Adrenal gland (tissue), 5 donors: ENCODE measurements at regions not wholly inside any gene's neighbourhood (a gene's known extent, or its start where the extent isn't known, plus 50 kb on each side); places are given as distances from the start of the nearest gene placed in this dataset.

Experiments used
- CTCF ChIP-seq, 6 experiments: fragments of 450-650 bp in 4 of 6; fragments of 200-600 bp in 2 of 6; sonication (generic) in 1 of 6; IDR thresholded peaks; 1 replicate in 5 of 6; 2 replicates in 1 of 6; pipeline versions ENCODE4 v1.5.1 to v1.8.0; 2016 to 2021; ENCODE audit warnings: antibody characterized with exemption in 6 of 6, mild to moderate bottlenecking in 2 of 6, moderate library complexity in 1 of 6
- POLR2A ChIP-seq, 2 donors: fragments of 450-650 bp; IDR thresholded peaks; one replicate each; pipeline ENCODE4 v1.6.1; 2017; ENCODE audit warnings: antibody characterized with exemption in 2 of 2, mild to moderate bottlenecking in 2 of 2, moderate library complexity in 1 of 2
- donor health status: DM: no; HTN: no; CAD: no.

DNA sequence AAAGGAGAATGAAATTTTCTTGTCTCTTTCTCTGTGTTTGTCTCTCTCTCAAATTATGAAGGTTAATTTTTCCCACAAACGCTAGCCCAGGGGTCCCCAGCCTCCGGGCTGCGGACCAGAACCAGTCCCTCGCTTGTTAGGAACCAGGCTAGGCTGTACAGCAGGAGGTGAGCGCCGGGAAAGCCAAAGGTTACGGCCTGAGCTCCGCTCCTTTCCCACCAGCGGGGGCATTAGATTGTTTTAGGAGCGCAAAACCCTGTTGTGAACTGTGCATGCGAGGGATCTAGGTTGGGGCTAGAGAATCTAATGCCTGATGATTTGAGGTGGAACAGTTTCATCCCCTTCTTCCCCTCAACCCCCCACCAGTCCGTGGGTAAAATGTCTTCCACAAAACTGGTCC, 74.7 kb upstream of the ZNF385D start:
- TF ChIP-seq CTCF (IDR thresholded peaks at IDR 0.05): no peak
- TF ChIP-seq POLR2A (IDR thresholded peaks at IDR 0.05): no peak
